ENCODE measurements at regions not wholly inside any gene's neighbourhood (a gene's known extent, or its start where the extent isn't known, plus 50 kb on each side); places are given as distances from the start of the nearest gene placed in this dataset.

DNA sequence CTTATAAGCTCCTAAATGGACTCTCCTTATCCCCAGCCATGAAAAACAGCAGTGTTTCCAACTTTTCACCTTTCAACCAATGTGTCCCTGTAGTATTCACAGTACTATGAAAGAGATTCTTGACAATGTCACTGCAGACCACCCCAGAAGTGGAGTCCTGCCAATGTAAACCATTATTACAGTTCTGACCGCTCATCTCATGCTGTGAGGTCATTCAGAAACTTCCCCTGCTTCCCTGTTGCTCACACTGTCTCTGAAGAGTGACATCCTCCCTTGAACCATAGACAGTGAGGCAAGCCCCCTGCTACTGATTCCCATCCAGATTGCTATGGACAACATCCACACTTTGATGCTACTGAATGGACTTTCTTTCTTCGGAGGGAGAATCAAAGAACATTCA is 1523.7 kb upstream of the ACVR2A start:
- peak; percentile 33 for DNase-seq

DNA sequence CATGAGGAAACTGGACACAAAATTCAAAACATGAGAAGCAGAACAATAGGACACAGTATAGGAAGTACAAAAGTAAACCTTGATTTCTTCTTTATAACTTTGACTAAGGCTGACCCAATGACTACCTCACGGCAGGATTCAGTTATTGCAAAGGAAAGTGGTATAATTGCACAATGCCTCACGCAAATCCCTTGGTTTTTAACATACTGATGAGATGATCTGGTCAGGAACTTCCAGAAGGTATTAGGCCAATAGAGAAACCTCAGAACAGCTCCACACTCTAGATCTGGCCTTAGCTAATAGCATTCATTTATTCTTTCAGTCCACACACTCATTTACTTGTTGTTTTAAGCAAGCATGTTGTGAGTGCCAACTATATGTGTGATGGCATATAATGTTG is 1526.9 kb upstream of the ACVR2A start:
- DNase-seq, result no peak

DNA sequence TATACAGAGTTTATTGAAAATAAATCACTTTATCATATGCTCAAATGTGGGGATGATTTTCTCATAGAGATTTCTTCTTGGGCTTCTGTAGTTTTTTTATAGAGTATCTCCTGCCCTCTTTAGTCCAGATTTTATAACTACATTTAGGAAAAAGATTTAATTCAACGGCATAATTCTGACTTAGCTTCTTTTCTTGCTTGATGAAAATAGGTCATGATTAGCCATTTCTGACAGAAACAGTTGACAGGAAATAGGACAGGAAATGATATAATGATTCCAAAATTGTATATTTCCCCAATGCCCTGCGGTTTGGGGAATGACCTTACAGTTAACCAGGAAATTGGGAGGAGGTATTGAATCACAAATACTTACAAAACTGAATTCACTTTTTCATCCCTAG is 1531.9 kb upstream of the ACVR2A start:
- DNase-seq, result peak; percentile 38

DNA sequence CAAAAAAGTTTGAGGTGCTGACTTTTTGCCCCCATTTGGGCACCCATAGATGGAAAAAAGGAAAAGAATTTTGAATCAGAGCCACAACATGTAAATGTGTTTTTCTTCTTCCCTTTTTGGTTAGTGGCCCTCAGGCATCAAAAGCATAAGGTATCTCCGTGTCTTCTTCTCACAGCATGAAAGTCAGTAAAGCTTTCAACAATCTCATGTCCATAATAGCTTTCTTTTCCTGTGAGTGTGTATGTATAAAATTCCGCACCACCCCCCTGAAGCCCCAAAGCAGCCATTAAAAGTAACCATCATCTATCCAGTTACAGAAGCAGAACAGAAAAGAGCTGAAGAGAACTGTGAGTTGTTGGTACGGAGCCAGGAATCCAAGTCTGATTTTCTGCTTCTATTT is 1539.7 kb upstream of the ACVR2A start:
- no peak for DNase-seq

DNA sequence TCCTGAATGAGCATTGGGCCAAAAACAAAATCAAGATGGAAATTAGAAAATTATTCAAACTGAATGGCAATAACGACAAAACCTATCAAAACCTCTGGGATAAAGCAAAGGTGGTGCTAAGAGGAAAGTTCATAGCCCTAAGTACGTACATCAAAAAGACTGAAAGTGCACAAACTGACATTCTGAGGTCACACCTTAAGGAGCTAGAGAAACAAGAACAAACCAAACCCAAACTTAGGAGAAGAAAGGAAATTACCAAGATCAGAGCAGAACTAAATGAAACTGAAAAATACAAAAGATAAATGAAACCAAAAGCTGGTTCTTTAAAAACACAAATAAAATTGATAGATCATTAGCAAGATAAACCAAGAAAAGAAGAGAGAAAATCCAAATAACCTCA is 1543.5 kb upstream of the ACVR2A start:
- DNase-seq, result no peak

DNA sequence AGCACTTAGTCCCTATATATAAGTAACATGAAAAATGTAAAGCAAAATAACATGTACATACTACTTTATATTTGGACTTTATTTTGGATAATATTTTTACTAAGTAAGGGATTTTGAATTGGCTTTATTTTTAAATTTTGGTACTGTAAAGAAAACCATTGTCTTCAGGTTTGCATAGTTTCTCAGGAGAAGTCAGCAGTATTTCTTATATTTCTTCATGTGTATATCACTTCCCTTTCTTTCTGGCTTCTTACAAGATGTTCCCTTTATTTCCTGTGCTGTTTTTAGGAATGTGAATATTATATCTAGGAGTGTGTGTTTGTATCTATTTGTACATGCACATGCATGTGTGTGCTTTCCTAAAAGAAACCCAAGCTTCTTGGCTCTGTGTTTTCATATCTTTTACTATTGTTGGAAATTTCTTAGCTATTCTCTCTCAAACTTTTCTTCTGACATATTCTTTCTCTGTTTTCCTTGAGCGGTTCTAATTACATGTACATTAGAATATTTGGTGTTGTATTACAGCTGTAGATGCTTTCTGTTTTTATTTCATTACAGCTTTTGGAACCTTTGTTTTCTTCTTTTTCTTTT is 1549.7 kb upstream of the ACVR2A start:
- DNase-seq, result no peak

DNA sequence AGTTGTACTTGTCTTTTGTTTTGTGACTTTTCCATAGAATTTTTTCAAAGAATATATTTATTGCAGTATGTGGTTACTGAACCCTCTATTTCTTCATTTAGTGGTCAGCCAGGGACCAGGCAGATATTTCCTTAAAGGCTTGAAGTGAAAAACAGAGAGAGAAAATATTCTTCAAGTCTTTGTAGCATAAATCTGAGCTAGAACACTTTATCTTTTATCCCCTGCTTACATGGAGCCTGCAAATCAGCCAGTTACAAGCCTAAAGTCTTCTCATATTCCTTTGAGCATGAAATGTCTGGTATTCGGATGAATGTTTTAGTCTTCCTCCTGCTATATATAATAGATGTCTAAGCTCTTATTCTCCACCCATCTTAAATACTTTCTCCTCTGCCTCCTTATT is 1557.5 kb upstream of the ACVR2A start:
- DNase-seq, result no peak

DNA sequence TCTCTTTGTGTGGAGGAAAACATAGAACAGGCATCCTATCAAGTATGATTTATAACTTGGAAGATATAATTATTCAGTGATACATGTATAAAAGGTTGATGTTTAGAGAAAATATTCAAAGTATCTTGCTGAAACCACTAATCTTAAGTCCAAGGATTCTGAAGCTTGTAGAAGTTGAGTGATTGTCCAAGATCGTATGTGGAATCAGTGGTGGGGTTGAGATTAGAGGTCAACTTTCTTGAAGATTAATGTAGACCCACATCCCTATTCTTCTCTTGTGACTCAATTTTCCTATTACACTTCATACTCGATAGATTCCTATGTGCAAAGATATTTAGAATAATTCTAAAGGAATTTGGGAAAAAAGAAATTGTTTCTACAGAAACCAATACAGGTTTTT is 1565.9 kb upstream of the ACVR2A start:
- DNase-seq, result no peak

DNA sequence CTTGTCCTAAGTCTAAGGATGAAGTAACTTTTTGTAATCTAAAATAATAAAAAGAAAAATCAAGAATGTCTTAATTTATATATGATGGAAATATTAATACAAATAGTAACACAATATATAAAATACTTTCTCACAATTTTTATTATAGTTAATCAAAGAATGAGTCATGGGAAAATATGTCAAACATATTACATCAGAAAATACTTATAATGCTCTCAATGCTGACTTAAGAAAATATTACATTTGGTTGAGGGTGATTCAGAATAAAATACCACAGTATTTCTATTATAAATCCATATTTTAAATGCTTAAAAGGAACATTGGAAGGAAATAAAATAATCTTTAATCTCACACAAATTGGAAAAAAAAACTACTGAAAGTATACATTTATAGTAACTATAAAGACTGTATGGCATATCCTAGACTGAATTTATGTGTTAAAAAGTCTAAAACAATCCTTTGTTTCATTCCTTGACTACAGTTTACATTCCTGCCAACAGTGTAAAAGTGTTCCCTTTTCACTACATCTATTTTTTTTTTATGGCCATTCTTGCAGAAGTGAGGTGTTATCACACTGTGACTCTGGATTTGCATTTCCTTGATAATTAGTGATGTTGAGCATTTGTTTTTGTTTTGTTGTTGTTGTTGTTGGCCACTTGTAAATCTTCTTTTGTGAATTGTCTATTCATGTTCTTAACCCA is 1573.5 kb upstream of the ACVR2A start:
- no peak for DNase-seq

DNA sequence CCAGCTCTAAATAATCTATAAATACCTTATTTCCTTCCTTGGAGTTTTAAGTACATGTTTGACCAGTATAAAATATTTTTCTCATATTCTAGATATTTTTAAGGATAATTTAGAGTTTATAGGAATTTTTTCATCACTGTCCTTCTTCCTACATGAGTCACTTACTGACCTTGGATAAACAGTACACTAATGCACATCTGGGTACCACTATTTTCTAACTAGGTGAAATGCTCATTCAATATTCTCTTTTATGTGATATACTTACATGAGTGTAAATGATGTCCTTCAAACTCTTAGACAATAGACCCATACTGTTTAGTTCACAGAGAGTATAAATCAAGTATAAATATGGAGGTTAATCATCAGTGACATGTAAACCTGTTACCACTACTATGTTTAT is 1574.2 kb upstream of the ACVR2A start:
- DNase-seq, result no peak

DNA sequence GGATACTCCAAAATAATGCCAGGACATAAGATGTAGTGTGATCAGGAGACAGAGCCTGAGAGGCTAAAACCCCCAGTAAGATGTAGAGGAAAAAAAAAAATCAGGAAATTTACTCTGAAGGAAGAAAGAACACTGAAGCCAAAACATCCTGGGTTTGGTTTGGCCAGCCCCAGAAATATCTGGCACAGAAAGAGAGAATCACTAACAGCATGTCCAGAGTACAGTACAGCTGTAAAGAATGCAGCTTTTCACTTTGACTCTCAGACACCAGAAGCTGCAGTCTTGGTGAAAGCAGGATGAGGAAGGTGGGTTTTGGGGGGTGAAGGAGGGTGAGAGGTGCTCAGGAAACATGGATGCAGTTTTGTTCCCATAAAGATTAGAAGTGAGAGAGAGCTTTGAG is 1577.7 kb upstream of the ACVR2A start:
- DNase-seq, result no peak

DNA sequence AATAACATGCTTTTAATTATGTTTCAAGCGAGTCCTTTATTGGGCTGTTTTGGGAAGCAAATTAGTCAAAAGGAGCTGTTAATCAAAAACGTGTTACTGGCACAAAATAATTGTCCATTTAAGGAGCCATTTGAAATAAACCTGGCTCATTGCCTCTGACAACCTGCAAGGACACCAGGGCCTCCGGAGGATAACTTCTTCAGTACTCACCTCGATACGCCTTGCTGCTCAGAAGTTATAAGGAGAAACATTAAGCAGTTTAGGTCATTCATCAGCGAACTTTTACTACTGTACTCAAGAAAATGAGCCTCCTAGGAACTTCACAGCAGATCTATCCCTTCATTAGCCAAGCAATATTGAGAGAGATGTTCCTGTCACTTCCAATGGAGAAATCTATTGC is 1579.2 kb upstream of the ACVR2A start:
- DNase-seq, result no peak

DNA sequence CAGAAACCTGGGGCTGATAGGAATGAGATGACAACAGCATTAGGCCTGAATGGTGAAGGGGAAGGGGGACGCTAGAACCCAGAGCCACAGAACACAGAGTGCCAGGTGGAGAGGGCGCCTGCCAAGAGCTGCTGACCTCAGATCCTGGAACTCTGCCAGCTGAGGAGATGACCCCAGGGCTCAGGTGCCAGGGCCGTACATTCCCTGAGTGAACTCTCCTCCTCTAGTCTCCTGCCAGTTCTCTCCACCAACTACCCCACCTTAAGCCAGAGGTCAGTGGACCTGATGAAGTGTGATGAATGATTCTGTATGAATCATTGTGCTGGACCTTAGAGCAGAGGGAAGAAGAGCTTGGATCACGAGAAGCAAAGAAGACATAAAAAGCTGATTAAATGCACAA is 1582.2 kb upstream of the ACVR2A start:
- no peak for DNase-seq

DNA sequence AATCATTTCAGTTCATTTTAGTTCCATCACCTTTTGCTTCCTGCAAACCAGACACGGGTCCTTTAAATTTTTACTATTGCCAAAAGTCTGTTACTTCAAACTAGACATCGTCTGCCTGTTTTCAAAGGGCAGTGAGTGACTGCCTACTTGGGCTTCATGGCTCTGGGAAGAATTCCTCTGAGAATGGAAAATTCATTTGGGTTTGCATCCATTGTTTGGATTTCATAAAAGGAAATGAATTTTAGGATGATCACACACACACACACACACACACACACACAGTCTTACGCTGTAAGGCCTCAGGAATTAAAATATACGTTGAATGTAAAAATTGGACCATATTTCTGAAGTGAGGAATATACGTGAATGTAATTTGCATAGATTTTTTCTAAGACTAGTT is 1584.3 kb upstream of the ACVR2A start:
- DNase-seq, result no peak

DNA sequence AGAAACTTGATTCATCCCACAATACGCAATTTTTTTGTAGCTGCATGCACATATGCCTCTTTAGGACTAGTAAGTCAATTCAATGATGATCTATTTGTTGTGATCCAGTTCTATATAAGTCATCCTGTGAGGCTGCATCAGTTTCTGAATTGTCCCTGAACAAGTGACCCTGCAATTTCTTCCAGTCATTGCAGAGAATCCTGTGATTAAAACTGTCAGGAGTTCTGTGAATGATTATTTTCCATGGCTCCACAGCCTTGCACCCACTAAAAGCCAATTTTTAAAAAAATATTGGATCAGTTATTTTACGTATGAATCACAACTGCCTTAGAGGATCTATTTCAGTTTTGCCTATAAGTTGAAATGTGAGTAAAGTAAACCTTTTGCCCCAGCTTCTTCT is 1585.0 kb upstream of the ACVR2A start:
- DNase-seq, result no peak

DNA sequence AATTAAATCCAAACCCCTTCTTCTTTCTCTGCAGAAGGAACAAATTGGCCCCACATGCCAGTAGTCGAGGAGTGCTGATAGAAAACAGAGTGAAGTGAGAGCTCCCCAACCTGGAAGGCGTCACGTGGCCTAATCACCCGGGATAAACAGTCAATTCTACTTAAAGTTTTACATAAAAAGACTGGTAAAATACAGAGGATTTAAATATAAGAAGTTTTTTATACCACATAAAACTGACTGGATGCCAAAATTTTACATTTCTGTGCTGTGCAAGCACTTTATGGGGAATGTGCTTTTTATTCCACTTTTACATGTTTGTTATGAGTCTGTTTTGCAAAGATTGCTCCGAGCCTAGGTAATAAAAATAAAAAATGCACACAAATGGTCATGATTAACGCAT is 1586.8 kb upstream of the ACVR2A start:
- DNase-seq, result no peak

DNA sequence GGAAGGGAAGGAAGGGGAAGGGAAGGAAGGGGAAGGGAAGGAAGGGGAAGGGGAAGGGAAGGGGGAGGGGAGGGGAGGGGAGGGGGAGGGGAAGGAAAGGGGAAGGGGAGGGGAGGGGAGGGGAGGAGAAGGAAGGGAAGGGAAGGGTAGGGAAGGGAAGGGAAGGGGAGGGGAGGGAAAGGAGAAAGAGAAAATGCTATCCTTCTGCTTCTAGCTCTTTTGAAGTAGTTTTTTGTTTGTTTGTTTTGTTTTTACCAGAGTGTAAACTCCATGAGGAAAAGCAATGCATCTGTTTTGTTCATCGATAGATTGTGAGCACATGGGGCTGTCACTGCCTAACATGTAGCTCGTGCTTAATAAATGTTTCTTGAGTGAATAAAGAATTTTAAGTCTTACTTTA is 1592.7 kb upstream of the ACVR2A start:
- no peak for DNase-seq

DNA sequence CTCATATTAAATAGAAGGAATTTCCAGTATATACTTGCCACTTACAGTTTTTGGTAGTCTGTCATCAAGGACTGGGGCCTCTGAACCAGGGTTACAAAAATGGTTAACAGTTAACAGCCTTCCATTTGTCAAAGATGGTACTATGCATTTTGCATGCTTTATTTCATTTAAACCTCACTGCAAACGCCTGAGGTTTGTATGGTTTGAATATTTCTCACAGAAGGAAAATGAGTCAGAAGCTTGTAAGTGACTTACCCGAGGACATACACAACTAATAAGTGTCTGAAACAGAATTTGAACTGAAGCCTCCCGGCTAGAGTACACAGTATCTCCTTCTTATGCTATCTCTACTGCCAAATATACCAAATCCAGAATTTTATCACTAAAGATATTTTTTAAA is 1593.5 kb upstream of the ACVR2A start:
- no peak for DNase-seq

DNA sequence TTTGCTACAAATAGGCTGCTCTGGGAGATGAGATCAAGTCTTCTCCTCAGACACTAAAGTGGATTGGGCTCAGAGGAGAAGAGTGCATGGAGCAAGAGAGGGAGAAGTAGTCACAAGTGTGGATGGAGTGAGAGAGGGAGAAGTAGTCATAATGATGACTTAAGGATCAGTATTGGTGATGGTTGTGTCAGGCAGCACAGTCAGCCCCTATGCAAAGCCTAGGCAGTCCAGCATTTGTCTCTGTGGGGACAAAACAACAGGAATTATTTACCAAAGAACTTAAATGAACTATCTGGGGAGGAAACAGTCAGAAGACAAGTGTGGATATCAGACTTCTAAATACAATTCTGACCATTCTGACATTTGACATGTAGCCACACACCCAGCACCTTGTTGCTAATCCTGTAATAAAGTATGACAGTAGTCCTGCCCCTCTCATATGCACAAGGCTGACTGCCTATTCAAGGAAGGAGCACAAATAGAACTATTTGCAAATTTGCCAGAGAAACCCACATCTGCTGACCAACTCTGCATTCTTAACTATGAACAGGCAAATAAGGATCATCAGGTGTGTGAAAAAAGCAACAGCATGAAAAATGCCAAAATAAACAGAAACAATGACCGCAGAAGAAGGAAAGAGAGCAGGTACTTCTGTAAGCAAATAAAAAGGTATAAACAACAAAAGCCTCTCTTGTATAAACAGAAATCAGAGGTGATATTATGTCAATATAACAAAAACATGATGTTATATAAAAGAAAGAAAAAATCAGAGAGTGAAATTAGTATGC is 1597.9 kb upstream of the ACVR2A start:
- no peak for DNase-seq

DNA sequence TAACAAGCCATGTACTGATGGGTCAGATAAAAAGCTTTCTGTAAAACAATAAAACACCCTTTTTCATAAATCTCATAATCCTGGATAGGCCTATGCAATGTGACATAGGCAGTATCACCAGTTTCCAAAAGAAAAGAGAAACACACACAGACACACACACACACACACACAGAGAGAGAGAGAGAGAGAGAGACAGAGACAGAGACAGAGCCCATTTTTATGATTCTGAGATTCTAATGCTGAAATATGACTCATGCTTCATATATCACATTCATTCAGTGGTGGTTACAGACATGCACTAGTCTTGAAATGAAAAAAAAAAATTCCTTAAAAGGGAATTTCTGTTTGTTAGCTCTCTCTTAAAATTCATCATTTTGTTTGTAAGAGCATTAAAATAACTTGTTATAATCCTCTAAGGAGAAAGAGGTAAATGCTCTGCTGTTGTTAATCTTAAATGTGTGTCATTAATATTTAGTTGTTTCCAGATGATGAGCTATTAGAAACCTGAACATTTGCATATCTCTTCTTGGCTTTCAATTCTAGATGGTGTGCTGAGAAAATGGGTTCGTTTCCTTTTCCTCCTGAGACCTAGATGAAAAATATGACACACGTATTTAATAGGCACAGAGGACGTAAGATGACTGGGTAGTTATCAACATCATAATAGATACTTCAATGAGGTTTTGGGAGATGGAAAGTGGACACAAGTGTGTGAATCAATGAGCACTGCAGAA is 1598.7 kb upstream of the ACVR2A start:
- no peak for DNase-seq

DNA sequence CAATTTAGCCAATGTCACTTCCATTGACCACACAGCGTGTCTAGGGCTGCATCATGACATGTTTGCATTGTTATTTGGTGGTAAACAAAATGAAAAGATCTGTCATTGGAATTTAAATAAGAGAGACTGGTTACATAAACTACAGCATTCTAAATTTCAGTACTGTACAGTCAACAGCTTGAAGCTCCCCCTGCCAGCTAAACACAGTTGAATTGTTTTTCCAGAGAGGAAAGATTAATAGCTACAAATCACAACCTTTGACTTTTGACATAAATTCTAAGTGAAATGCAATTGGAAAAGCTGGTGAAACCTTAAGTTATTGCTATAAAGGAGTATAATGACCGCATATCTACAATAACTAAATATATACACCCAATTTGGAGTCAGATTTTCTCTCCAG is 1600.0 kb upstream of the ACVR2A start:
- no peak for DNase-seq

DNA sequence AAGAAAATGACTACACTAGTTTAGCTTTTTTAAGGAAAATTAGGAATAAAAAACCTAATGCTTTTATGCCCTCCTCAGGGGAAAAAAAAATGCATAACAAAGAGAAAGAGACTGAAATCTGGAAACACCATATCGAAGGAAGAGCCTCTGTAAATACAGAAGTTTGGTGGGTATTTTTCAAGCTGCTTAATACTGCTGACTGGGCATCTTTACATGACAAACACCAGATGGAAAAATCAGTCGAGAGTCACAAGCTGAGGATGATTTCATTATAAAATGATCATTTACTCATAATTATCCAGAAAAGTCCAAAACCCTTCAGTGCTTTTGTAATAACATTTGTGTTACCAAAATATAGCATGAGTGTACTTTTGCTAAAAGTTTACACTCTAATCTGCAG is 1600.7 kb upstream of the ACVR2A start:
- no peak for DNase-seq

DNA sequence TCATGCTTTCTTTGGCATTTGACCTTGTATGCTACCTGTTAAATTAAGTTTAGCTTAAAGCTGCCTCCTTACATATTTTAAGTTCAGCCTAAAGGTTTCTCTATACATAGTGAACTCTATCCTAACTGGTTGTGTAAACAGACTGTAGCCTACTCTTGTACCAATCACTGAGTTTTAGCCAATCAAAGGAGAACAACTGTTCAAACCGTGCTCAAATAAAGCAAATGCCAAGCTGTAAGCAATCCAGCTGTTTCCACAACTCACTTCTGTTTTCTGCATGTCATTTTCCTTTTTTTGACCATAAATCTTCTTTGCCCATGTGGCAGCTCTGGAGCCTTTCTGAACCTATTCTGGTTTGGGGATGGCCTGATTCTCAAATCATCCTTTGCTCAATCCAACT is 1603.8 kb upstream of the ACVR2A start:
- DNase-seq, result no peak

DNA sequence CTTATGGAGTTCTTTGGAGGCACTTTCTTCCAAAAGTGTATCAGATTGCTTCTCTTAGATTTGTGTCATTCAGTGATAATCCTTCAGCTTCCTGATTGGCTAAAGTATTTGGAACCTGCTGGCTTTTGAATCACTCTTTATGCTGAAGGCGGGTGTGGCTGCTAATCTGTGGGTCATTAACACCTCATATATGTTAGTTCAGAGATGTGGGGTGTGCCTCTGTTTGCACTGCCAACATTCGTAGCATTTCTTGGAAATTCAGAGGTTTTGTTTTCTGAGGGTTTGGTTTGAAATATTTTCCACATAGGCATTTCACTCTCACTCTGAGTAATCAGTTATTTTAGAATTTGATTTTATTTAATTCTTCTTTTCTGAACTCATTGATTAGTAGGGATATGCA is 1604.4 kb upstream of the ACVR2A start:
- no peak for DNase-seq

Data from NCI-H748 treated with DMSO at 0.1 percent for 48 hours (cell line).